Fibroblast of skin of right quadriceps (primary cell): ENCODE measurements at regions not wholly inside any gene's neighbourhood (a gene's known extent, or its start where the extent isn't known, plus 50 kb on each side); places are given as distances from the start of the nearest gene placed in this dataset.

ENCODE experiments used
- DNase-seq: peaks from one replicate; pipeline ENCODE4 v3.0.0-alpha.2; 2013

DNA sequence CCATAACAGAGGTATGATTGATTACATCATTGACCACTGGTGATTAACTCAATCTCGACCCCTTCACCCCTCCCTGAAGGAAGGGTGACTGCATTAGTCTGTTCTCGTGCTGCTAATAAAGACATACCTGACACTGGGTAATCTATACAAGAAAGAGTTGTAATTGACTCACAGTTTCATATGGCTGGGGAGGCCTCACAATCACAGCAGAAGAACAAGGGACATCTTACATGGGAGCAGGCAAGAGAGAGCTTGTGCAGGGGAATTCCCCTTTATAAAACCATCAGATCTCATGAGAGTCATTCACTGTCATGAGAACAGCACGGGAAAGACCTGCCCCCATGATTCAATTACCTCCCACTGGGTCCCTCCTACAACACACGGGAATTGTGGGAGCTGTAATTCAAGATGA lies 55.9 kb upstream of the TMCC3 start:
- DNase-seq: no peak

DNA sequence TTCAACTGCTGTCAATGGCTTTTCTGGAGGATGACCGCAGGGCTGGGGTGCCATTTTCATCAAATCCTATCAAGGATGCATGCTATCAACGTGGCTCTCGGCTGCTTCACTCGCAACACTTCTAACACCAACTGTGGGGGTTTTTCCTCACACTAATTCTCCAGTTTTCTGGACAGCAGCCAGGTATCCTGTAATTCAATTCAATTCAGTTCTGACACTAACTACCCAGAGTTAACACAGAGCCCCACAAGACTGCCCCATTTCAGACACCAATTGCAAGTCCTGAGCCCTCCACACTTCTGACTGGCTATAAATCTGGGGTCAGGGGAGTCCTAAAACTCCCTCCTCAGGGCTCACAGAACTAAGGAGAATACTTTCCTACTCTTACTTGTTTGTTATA lies 55.3 kb upstream of the TMCC3 start:
- DNase-seq: no peak

DNA sequence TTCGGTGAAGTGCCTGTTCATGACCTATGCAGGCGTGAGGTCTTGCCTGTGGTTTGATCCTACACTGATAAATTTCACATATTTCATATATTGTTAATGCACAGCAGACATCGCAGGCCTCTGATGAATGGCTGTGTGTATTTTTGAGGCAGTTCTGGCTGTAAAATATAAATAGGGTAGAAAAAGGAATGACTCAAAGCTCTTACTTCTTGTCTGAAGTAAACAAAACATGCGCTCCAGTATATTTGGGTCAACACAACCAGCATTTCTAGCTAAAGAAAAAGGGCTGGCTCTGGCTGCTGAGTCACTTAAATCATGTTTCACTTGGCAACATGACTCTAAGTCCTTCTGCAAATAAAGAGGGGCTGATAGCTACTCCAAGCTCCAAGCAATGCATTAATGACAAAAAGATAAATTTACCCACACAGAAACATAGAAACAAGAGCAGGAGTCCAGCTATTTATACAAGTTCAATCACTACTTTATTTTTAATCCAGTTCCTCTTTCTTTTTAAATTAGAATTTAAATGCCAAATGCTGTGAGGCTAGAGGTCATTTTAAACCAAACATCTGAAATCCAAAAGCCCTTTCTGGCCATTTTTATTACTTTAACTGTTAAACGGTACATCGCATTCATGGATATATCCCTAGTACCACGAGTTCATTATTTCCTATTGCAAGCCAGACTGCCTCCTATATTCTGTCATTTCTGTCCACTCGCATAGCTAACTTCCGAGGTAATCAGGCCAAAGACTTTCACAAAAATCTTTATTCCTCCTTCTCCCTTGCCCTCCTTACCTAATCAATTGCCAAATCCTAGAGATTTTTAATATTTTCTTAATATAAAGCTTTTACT lies 54.3 kb upstream of the TMCC3 start:
- peak; percentile 62 for DNase-seq

DNA sequence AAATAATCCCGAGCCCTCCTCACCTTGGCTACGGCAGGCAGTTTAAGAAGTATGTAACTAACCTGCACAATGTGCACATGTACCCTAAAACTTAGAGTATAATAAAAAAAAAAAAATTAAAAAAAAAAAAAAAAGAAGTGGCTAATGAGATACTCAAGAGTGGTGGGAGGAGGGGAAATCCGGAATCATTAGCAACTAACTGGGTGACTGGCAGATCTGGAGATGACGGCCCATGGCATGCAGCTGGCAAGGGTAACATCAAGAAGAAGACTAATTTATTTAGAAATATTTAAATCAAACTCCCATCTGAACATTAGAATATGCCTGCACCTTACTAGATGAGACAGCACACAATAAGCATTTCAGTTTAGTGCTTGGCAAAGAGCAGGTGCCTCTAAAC lies 52.3 kb upstream of the TMCC3 start:
- DNase-seq: no peak

DNA sequence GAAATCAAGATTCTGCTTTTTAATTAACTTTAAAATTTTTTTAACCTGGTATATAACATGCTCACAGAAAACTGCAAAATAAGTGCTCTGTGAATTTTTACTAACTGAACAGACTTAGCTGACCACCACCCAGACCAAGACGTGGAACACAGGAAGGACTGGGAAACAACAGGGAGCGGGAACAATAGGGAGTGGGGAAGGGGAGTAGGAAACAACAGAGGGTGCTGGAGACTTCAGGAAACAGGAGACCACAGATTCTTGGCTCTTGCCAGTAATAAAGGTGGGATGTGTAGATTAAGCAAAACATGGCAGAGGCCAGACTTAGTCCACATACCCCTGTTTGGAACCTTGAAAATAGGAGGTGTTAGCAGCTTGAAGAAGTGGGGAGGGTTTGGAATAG lies 51.4 kb upstream of the TMCC3 start:
- no peak for DNase-seq

DNA sequence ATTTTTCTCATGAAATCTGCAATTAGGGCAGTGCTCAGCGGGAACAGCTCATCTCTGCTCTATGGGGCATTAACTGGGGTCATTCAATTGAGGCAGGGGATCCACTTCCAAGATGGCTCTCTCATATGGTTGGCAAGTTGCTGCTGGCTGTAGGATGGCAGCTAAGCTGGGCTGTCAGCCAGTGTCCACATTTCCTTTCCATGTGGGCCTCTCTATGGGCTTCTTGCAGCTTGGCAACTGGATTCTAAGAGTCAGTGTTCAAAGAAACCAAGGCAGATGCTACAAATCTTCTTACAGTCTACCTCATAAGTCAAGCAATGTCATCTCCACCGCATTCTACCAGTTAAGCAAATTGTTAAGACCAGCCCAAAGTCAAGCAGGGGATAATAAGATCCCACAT lies 50.3 kb upstream of the TMCC3 start:
- no peak for DNase-seq
